ENCODE measurements at regions not wholly inside any gene's neighbourhood (a gene's known extent, or its start where the extent isn't known, plus 50 kb on each side); places are given as distances from the start of the nearest gene placed in this dataset.

- Histone ChIP-seq H3K9me3 (no peaks in the 10 kb centered on the region), H3K27me3 (no peaks in the 10 kb centered on the region), H3K36me3 (no peaks in the 10 kb centered on the region), H3K27ac (no peak overlapping the region), H3K4me3 (no peak overlapping the region), H3K4me1 (ENCODE audit: insufficient read depth) (no peaks in the 10 kb centered on the region)
- peak in 1 of 5 donors; percentile 21 for DNase-seq
- intact Hi-C loops (cut with DNase I): no loop called here
- TF ChIP-seq CTCF (IDR thresholded peaks at IDR 0.05): no peak
- TF ChIP-seq EP300 (IDR thresholded peaks at IDR 0.05): no peak
- no peak for TF ChIP-seq POLR2A (IDR thresholded peaks at IDR 0.05)
- WGBS, 3 donors: 2 to 6% (median 4%) methylated on average over 7 of the region's 7 CpGs
These were observed 779.1 kb downstream of the NR2F1-AS1 start for GRCh38 chr5:92801911-92802310.

- Histone ChIP-seq H3K36me3 (no peaks in the 10 kb centered on the region), H3K4me1 (ENCODE audit: insufficient read depth) (no peaks in the 10 kb centered on the region), H3K9me3 (no peaks in the 10 kb centered on the region), H3K27me3 (no peaks in the 10 kb centered on the region), H3K4me3 (no peak overlapping the region), H3K27ac (no peak overlapping the region)
- DNase-seq: no peak
- no peak for TF ChIP-seq CTCF (IDR thresholded peaks at IDR 0.05)
- TF ChIP-seq POLR2A (IDR thresholded peaks at IDR 0.05): no peak
- no peak for TF ChIP-seq EP300 (IDR thresholded peaks at IDR 0.05)
- intact Hi-C loops (cut with DNase I): no loop called here
These were observed 780.7 kb downstream of the NR2F1-AS1 start for GRCh38 chr5:92800365-92800764.

- no peaks in the 10 kb centered on the region for H3K36me3 ChIP-seq
- DNase-seq: no peak
- 93 to 97% (median 95%) methylated on average over 3 of the region's 3 CpGs for WGBS, 3 donors
- intact Hi-C loops (cut with DNase I): no loop called here
- no peaks in the 10 kb centered on the region for H3K27me3 ChIP-seq
- no peak overlapping the region for H3K4me3 ChIP-seq
- no peak for TF ChIP-seq CTCF (IDR thresholded peaks at IDR 0.05)
- H3K4me1 ChIP-seq (ENCODE audit: insufficient read depth): no peaks in the 10 kb centered on the region
- H3K9me3 ChIP-seq: no peaks in the 10 kb centered on the region
- H3K27ac ChIP-seq: no peak overlapping the region
These were observed 785.4 kb downstream of the NR2F1-AS1 start for GRCh38 chr5:92795633-92796032.

- no peak for DNase-seq
- Histone ChIP-seq H3K4me3 (no peak overlapping the region), H3K27ac (no peak overlapping the region), H3K9me3 (no peaks in the 10 kb centered on the region), H3K36me3 (no peaks in the 10 kb centered on the region), H3K4me1 (ENCODE audit: insufficient read depth) (no peaks in the 10 kb centered on the region), H3K27me3 (no peaks in the 10 kb centered on the region)
- intact Hi-C loops (cut with DNase I): no loop called here
- no peak for TF ChIP-seq POLR2A (IDR thresholded peaks at IDR 0.05)
- TF ChIP-seq EP300 (IDR thresholded peaks at IDR 0.05): no peak
- TF ChIP-seq CTCF (IDR thresholded peaks at IDR 0.05): no peak
- 67 to 90% (median 76%) methylated on average over 4 of the region's 4 CpGs for WGBS, 3 donors
These were observed 801.0 kb downstream of the NR2F1-AS1 start for GRCh38 chr5:92780057-92780456.

- Histone ChIP-seq H3K9me3 (no peaks in the 10 kb centered on the region), H3K4me3 (no peak overlapping the region), H3K27me3 (no peaks in the 10 kb centered on the region), H3K36me3 (no peaks in the 10 kb centered on the region), H3K27ac (no peak overlapping the region), H3K4me1 (ENCODE audit: insufficient read depth) (no peaks in the 10 kb centered on the region)
- DNase-seq: no peak
- intact Hi-C loops (cut with DNase I): no loop called here
- TF ChIP-seq EP300 (IDR thresholded peaks at IDR 0.05) (no peak), CTCF (IDR thresholded peaks at IDR 0.05) (no peak), POLR2A (IDR thresholded peaks at IDR 0.05) (no peak)
These were observed 801.5 kb downstream of the NR2F1-AS1 start for GRCh38 chr5:92779536-92779935.
